Stimulated activated CD8-positive, alpha-beta memory T cell treated with anti-CD3 and anti-CD28 coated beads, Interleukin-4, amount 100 ng/mL, for 48 hours (primary cell): ENCODE measurements at regions not wholly inside any gene's neighbourhood (a gene's known extent, or its start where the extent isn't known, plus 50 kb on each side); places are given as distances from the start of the nearest gene placed in this dataset.

Source experiments
- DNase-seq: peaks from one replicate; pipeline ENCODE4 v3.0.0-alpha.2; 2020

DNA sequence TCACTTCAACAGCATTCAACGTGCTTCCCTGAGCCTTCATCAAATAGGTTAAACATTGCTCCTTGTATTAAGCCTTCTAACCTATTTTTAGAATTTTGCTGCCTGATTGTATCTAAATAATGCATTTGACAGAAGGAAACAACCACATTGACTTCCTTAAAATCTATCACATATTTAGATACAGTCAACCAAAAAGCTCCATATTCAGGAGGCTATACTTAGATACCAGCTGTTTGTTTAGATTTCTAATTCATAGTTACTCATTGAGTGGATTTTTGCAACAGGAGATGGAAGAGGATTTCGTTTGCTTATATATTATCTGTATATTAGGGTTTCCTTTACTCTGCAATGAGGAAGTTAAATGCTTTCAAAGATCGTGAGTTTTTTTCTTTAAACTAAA lies 241.1 kb upstream of the PPP1R2C start:
- DNase-seq, result no peak

DNA sequence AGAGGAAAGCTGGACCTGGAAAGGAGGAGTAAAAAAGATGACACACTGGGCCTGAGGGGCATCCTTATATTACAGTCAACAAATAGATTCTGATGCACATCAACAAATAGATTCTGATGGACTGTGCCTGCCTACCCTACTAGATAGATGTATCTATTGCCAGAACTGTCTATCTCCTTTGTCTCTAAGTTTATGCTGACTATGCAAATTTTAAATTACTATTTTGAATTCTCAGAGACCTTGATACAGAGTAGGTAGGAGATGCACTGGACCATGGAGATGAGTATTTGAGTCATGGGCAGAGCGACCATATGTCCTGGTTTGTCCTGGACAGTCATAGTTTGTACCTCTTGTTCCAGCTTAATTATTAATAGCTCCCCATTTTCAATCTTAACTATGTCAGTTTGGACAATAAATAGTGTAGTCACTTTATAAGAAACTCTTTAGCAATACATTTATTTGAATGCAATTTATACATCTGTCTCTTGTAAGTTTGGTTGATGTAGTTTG lies 247.9 kb upstream of the PPP1R2C start:
- no peak for DNase-seq

DNA sequence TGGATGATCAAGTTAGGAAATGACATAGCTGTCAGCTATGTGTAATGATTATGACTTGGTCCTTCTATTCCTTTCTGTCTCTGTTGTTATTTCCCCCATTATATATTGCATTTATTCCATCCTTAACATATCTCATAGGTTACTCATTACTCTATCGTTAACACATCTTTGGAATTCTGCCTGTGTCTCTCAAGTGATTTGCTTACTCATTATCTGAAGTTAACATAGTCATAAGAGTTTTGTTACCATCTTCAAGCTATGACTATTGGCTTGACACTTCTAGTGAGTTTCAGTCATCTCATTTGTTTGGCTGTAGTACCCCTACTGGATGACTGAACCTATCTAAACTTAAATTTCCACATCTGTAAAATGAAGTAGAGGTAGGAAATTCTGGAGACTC lies 286.1 kb upstream of the PPP1R2C start:
- DNase-seq, result no peak

DNA sequence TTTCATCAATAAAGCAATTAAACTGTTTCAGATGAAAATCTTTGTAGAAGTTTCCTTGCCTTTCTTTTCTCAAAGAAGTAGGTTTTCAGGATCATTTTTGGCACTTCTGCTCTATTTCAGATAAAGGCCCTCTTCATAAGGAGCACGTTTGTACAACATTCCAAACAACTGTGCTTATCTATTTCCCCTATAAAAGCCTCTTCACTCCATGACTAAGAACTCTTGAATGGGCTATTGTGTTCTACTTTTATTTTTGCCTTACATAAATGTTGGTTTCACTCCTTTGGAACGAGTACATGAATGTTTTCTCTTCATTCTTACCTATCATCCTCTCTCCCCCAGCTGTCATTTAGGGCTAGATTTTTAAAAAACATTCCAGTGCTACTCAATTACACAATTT lies 288.0 kb upstream of the PPP1R2C start:
- no peak for DNase-seq

DNA sequence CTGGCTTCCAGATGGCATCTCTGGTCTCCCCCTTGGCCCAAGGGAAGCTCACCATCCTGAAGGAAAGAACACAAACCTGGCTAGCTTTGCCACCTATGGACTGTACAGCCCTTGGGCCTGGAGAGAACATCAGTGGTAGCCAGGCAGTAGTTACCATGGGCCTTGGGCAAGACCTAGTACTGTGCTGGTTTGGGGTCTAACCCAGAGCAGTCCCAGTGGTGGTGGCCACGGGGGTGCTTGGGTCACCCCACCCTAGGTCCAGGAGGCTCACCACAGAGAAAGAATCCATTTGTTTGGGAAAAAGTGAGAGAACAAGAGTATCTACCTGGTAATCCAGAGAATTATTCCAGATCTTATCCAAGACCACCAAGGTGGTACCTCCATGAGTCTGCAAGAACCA lies 290.7 kb upstream of the PPP1R2C start:
- DNase-seq, result no peak

DNA sequence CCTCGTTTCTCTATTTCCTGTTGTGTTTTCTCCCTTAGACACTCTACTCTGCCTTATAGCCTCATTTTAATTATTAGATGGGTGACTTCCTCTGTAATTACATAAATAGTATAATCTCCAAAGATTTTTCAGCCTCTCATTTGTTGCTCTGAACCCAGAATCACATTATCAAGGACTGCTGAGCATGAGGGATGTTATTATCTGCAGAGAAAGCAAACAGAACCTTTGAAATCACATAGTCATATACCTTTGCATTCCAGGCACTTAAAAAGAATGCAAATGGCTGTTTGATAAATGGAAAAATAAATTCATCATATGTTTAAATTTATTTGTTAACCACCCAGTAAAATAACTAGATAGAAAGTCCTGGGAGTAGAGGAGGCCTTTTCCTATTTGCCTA lies 305.1 kb upstream of the PPP1R2C start:
- no peak for DNase-seq

DNA sequence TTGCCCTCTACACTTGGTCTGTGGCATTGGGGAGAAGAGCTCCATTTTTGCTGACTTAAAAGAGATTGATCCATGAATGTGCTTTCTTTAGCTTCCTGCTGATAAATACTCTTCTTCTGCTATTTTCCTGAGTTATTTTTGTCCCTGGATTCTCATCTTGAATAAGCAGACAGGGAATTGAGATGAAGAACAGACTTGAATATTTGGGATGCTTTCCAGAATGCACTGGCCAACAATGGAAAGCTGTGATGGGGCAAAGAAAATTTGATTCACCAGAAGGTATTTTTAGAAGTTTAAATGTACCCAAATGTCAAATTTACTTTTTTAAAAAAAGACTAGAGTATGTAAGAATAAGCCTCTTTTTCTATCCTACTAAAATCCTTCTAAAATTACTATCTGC lies 309.9 kb upstream of the PPP1R2C start:
- DNase-seq, result no peak

DNA sequence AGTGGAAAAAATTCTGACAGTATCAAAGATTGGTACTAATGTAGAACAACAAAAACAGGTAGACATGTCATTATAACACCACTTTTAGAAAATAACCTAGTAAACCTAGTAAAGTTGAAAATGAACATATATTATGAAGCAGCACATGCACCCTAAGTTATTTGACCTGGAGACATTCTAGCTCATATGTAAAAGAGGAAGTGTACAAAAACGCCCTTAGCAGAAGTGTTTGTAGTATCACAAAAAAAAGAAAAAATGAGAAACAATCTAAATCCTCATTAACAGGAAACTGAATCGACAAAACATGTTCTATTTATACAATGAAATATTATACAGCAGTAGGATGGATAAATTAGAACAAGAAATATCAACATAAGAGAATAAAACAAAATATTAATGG lies 318.9 kb upstream of the PPP1R2C start:
- no peak for DNase-seq

DNA sequence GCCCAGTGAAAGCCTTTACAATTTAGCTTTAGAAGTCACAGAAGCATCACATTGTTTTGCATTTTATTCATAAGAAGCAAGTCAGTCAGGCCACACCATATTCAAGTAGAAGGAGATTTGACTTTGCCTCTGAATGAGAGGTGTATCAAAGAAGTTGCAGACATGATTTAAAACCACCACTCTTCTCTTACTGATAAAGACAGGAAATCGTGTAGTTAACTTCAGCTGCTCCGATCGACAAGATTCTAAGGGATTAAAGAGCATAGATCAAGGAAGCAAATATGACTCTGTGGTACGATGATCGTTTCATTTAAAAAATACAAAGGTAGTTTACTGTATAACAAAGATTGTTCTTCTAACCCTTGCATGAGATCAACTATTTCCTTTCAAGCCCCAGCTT lies 328.0 kb upstream of the PPP1R2C start:
- no peak for DNase-seq

DNA sequence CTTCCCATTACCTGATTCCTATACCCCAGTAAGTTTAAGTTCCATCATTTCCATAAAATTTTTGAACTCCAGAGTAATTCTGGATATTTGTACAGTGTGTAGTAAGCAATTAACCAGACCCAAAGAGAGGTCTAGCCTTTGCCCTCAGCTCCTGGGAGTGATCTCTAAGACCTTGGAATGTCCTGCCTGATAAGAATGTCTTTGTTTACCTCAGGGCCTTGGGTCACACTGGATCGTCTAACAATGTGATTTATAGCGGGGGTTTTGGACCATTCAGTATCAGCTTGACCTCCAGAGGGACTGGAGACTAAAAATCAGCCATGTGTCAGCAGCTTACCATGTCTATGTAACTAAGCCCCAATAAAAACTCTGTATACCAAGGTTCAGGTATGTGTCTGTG lies 330.9 kb upstream of the PPP1R2C start:
- DNase-seq, result no peak

DNA sequence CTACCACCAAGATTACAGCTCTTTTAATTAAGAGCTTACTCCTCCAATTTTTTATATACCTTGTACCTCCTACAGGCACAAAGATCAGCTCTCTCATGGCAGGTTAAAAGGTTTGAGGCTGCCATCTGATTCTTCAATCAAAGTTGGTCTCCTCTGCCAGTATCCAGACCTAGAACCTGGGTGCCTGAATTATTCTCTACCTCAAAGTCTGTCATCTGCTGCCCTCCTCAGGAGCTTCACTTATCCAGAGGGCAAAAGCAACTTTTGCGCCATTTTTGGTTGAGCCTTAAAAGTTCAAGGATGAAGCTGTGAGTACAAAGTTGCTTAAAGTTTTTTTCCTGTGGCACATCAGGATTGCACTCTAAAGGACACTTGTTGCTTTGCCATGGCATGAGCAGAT lies 343.7 kb upstream of the PPP1R2C start:
- no peak for DNase-seq

DNA sequence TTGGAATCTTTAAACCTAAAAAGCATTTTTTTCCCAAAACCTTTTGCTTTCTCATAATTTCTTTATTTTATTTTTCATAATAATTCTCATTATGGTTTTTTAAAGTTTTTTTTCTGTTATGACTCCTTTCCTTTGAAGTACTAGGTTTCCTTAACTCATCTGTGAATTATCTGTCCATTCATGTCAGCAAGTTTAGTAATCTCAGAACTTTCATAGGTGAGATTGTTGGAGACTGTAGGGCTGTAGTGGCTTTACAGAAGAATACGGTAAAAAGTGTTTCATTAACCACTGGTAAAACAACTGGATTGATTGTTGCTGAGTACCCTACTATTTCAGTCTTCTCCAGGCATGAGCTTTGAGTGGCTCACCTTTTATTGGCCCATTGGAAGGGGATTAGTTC lies 361.7 kb upstream of the PPP1R2C start:
- DNase-seq, result no peak

DNA sequence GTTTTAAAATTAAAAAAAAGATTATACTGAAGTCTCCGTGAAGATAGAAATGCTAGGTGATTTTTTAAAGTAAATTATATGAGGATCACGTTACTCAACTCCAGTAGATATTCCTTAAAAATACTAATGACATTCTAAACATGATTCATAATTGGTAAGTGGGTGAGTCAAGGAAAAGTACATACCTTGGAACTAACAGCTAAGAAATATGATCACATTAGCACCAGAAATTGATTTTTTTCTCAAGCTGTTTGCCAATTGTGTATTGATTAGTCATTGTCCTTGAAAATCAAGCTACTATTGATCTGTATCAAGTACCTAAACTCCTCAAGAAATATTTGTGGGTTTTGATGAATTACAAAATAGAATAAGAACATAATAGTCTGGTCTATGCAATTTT lies 362.6 kb upstream of the PPP1R2C start:
- no peak for DNase-seq

DNA sequence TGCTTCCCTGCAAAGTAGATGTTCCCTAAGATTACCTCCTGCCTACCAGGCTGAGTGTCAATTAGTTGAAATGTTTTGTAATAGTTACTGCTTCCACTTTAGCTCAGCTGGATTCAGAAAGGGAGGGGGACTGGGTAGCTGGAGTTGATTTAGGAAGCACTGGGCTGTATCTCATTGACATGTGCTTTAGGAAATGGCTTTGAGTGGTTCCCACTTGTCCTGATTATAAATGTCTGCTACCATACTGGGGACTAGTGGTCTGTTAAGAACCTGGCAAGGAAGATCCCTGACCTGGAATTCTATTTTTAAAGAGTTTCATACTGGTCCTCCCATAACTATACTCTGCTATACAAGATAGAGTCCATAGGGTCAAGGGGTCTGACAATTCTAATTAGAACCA lies 363.9 kb upstream of the PPP1R2C start:
- DNase-seq, result no peak

DNA sequence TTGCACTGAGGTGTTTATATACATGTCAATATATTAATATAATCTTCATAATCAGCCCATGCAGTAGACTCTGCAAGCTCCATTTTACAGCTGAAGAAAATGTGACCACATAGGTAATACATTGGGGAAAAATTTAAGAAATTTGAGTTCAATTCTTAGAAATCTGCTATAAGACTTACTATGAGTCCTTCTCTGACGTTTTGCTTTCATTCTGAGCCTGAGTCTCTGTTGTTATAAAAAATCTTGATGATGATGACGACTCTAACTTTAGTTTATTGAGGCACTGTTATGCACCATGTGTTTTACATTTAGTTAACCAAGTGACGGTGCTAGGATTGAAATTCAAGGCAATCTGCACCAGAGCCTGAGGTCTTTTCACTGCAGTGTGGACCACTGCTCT lies 370.3 kb upstream of the PPP1R2C start:
- no peak for DNase-seq

DNA sequence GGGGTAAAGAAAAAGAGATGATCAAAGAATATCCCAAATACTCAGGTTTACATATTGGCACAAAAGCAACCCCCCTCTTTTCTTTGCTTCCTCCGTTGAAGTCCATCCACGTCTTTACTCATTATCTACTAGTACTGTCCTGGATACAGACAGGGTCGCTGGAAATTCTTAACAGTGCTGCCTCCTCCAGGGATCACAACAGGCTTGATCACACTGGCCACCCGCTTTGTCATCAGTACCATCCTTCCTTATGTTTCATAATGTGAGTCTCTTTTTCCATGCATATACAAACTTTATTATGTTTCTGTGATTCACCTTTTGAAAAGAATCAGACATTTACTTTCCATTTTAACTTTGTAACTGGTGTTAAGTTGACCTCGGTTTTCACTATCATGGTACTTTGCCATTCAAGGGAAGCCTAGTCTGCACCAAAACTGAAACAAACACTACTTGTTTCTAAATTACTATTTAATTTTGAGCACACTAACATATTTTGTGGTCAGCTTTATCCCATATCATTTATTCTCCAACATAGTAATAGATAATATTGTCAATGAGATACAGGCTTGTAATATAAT lies 387.5 kb upstream of the PPP1R2C start:
- DNase-seq, result peak; percentile 22

DNA sequence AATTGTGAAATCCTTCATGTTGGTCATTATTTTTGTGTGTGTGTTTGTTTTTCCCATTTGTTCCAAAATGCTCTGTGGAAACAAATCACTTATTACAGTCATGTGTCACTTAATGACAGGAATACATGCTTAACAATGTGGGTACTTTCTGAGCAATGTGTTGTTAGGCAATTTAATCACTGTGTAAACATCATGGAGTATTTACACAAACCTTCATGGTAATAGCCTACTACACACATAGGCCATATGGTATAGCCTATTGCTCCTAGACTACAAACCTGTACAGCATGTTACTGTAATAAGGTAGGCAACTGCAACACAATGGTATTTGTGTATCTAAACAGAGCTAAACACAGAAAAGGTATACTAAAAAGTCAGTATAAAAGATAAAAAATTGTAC lies 388.9 kb upstream of the PPP1R2C start:
- no peak for DNase-seq

DNA sequence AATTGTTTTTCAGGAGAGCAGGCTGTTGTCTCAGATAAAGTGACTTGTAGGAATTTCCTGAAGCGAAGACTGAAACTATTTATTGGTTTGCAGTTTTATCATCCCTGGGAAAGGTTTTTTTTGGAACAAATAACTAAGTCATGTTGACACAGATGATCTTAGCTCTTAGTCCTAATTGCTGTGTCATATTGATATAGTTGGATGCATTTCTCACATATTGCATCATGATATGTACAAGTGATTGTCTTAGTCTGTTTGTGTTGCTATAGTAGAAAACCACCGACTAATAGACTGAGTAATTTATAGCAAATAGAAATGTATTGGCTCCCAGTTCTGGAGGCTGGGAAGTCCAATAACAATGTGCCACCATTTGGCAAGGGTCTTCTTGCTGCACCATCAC lies 397.5 kb upstream of the PPP1R2C start:
- DNase-seq, result no peak

DNA sequence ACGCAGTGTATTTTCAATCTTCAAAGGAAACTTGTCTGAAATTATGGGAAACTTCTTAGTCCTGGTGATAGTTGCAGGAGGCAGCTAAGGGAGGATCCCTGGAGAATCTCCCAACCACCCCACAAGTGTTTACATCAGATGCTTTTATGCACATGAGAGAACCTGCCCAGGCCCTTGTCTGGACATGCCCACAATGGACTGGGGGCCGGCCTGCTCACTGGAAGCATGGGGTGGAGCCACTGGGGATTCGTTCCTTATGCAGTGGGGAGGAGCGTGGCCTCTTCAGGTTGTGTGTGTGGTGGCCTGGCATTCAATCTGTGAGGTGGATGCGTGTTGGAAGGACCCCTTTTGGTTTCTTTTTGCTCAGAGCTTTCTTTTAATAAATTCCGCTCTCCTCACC lies 398.7 kb upstream of the PPP1R2C start:
- DNase-seq, result no peak

DNA sequence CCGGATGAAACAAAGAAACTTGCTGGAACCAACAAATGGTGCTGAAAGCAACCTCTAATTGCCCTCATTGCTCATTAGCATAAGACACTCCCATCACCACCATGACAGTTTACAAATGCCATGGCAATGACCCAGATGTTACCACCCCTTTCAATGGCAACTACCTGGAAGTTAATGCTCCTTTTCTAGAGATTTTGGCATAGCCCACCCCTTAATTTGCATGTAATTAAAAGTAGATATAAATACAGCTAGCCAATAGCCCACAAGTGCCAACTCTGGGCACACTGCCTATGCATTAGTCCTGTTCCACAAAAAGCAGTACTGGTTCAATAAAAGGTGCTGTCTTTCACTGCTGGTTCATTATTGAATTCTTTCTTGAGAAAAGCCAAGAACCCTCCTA lies 410.3 kb upstream of the PPP1R2C start:
- DNase-seq, result no peak

DNA sequence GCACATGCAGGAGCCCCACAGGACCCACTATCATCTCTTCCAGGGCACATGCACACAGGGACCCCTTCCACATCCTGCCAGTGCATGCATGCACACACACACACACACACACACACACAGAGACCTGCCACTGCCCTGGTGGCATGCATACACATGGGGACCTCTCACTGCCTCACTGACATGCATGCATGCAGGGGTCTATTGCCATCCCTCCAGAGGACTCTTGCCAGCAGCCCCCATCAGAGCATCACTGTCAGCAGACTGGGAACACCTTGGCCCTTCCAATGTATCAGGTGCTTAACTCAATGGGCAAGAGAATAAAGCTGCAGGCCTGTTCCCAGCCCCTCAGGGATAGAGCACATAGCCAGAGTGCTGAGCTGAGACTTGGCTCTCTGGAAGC lies 433.6 kb upstream of the PPP1R2C start:
- DNase-seq, result no peak

DNA sequence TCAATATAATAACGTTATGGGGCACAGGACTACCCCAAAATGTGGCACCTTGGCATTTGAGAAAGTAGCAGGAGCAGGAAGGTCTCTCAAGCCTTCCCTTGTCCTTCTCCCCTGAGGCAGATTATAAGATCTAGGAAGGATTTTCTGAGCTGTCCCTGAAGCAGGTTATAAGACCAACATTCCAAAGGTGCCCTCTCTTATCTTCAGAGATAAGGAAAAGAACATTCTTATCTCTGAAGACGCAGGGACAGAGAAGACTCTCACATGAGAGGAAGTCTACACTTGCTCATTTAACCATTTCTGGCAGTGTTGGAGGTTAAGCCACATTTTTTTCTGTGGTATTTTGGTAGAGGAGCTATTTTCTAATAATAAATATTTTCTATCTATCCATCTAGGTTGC lies 437.9 kb upstream of the MAOA start:
- no peak for DNase-seq

DNA sequence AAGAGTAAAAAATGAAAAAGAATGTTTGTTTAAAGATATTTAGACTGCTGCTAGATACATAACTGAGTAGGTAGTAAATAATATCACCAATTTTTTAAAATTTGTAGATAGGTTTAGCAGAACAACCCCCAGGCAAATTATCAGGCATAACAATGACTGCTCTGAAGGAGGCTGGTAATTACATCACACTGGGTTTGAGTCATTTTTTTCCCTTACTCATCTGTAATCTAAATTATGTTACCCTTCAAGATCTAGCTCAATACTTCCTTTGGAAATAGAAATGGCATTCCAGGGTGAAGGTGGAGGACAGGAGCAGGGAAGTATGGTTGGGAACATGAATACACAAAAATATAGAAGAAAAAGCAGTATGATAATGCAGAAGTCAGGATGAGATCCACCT lies 431.6 kb upstream of the MAOA start:
- no peak for DNase-seq

DNA sequence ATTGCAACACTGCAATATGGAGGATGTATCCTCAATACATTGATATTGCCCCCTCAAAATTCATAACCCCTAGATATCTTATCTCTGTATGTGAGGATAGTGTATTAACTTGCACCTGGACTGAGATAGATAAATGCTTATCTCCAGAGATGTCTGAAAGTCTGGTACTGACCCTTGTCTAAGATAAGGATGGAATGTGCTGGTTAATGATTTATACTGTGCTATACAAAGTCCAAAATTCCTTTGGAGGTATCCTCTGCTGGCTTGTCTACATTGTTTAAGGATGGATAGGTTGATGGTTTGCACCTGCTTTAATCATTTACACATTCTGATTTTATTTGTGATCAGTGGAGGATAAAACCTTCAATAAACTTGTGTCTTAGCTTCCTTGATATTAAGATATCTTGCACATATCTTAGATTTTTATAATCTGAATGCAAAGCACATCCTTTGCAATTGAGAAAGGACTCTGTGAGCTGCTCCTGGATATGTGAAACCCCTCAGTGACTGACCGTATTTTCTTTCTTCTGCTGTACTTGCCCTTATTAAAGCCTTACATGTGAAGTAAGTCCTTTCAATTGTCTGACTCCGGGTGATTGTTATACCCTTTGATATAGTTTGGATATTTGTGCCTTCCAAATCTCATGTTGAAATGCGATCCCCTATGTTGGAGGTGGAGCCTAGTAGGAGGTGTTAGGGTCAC lies 430.3 kb upstream of the MAOA start:
- DNase-seq, result no peak

DNA sequence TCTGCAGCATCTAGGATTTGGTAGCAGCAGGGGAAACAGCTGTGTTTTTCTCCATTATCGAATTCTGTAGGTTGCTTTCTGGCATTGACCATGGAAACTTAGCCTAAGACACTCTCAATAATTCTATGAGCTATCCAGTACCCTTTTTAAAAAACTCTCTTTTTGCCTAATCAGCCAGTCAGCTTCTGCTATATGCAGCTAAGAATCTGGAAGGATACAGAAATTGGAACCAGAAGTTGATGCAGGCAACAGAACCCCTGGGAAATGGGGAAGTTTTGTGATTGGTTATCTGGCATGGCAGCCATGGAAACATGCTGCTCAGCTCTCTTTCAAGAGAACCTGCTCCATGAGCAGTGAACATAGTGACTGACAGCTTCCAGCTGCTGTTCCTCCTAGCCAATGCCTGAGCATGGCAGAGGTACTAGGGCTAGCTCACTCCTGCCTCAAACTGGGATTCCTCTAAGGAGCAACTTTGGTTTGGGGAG lies 417.6 kb upstream of the MAOA start:
- DNase-seq, result no peak
